Activated naive CD8-positive, alpha-beta T cell treated with anti-CD3 and anti-CD28 coated beads for 36 hours (primary cell): ENCODE measurements at regions not wholly inside any gene's neighbourhood (a gene's known extent, or its start where the extent isn't known, plus 50 kb on each side); places are given as distances from the start of the nearest gene placed in this dataset.

ENCODE experiments used
- DNase-seq: peaks from one replicate; pipeline ENCODE4 v3.0.0; 2021
- H3K27ac Mint-ChIP-seq: one replicate; pipeline ENCODE4 v1.8.0; 2022; ENCODE audit warnings: mild to moderate bottlenecking, moderate library complexity, mixed read lengths
- H3K27me3 Mint-ChIP-seq: one replicate; pipeline ENCODE4 v1.8.0; 2022; ENCODE audit warnings: mild to moderate bottlenecking, mixed read lengths
- H3K36me3 Mint-ChIP-seq: one replicate; pipeline ENCODE4 v1.8.0; 2021; ENCODE audit warnings: mild to moderate bottlenecking, mixed read lengths
- H3K4me1 Mint-ChIP-seq: one replicate; pipeline ENCODE4 v1.8.0; 2021; ENCODE audit warnings: mixed read lengths
- H3K4me3 Mint-ChIP-seq: one replicate; pipeline ENCODE4 v1.8.0; 2022; ENCODE audit warnings: mild to moderate bottlenecking, moderate library complexity, mixed read lengths
- H3K9me3 Mint-ChIP-seq: one replicate; pipeline ENCODE4 v1.8.0; 2022; ENCODE audit warnings: mixed read lengths

DNA sequence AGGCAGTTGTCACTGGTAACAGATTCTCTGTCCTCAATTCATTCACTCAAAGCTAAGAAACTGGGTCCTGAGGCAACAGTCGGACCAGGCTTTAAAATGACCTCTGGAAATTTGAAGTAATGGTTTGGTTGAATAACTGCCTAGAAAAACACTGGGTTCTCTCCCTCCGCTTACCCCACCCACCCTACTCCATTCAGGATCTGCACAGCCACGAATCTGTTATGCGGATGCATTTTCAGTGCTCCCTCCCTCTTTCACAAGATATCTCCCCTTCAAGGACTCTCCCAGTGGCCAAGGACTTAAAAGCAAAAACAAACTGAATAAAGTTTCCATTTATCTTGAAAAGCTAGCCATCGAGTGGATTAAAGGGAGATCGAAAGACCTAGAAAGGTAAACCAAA lies 260.2 kb upstream of the ANKRD55 start:
- Mint-ChIP-seq H3K9me3 (no peaks in the 10 kb centered on the region), H3K4me1 (peaks cover 3% of the 10 kb centered on the region), H3K36me3 (no peaks in the 10 kb centered on the region), H3K4me3 (no peak overlapping the region), H3K27ac (no peak overlapping the region), H3K27me3 (no peaks in the 10 kb centered on the region)
- DNase-seq, result no peak

DNA sequence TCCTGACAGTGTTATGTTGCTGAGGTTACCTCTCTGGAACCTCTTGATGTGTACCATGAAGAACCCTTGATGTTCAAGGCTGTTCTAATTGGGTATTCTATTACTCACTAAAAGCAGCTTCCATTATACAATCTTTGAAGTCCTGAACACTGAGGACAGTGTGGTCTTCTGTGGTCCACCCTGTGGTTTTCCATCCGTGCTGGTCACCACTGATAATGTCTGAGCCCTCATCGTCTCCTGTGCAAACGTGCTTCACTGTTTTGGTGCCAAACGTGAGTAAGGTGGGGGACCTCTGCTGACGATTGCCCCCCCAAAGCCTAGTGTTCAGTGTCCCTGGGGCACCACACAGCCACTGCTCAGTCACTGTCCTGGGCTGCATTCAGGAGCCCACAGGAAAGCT lies 259.7 kb upstream of the ANKRD55 start:
- Mint-ChIP-seq H3K4me1 (peaks cover 3% of the 10 kb centered on the region), H3K27ac (no peak overlapping the region), H3K9me3 (no peaks in the 10 kb centered on the region)

DNA sequence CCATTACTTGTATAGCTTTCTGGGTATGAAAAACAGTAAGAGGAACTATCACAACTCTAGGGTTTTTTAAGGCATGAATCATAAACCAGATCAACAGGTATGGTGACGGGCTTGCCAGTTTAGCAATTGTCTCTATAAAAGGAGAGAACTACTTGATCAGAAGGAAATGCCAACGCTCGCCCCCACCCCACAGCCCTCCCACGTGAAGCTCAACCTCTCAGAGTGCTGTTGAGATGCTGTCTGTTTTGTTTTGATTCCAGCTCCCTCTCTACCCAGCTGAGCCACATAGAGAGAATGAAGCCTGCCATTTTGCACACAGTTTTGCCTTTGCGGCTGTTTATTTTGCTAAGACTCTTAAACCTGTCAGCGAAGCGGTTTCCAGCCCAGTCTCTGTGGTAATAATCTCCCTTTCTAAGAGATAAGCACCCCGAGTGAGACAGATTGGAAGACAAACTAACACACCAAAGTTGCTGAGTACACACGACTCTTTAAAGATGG lies 257.9 kb upstream of the ANKRD55 start:
- H3K36me3 Mint-ChIP-seq, result no peaks in the 10 kb centered on the region
- no peak overlapping the region for H3K4me3 Mint-ChIP-seq
- H3K27ac Mint-ChIP-seq, result no peak overlapping the region
- H3K4me1 Mint-ChIP-seq, result peaks cover 3% of the 10 kb centered on the region
- H3K9me3 Mint-ChIP-seq, result peaks cover 4% of the 10 kb centered on the region
- no peaks in the 10 kb centered on the region for H3K27me3 Mint-ChIP-seq
- no peak for DNase-seq

More for the DNA sequence above, 259.7 kb upstream of the ANKRD55 start:
- no peak for DNase-seq
- no peaks in the 10 kb centered on the region for H3K36me3 Mint-ChIP-seq
- H3K27me3 Mint-ChIP-seq, result no peaks in the 10 kb centered on the region
- H3K4me3 Mint-ChIP-seq, result no peak overlapping the region

DNA sequence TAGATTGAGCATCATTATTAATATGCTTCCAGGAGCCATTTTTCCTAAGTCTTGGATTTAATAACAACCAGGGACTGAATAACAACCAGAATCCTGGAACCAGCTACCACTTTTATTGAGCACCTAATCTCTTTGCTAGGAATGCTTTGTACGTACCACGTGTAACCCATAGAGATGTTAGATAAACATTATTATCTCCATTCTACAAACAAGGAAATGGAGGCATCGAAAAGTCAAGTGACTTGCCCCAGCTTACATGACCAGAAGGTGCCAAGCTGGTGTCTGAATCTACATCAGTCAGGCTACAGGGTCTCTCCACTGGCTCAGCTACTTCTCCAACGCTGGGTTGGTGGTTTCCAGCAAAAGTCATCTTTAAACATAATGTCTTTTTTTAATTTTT lies 256.1 kb upstream of the ANKRD55 start:
- Mint-ChIP-seq H3K4me1 (peaks cover 3% of the 10 kb centered on the region), H3K4me3 (no peak overlapping the region), H3K9me3 (peaks cover 4% of the 10 kb centered on the region), H3K27me3 (peaks cover under 1% of the 10 kb centered on the region), H3K27ac (no peak overlapping the region), H3K36me3 (no peaks in the 10 kb centered on the region)
- no peak for DNase-seq

DNA sequence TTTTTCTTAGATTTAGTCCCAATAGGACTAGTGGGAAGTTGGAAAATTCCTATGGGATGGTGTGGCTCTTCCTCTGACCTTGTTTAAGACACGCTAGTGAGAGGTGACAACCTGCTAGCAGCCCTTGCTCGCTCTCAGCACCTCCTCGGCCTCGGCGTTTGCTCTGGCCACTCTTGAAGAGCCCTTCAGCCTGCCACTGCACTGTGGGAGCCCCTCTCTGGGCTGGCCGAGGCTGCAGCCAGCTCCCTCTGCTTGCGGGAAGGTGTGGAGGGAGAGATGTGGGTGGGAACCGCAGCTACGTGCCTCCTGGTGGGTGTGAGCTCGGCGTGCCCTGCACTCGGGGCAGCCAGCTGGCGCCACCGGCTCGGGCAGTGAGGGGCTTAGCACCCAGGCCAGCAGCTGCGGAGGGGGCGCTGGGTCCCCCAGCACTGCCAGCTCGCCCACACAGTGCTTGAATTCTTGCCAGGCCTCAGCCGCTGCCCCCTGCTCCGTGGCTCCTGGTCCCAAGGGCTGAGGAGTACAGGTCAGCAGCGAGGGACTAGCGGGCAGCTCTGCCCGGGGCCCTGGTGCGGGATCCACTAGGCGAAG lies 254.5 kb upstream of the ANKRD55 start:
- Mint-ChIP-seq H3K27me3 (peaks cover 9% of the 10 kb centered on the region), H3K4me3 (no peak overlapping the region), H3K36me3 (no peaks in the 10 kb centered on the region), H3K4me1 (peaks cover 3% of the 10 kb centered on the region), H3K9me3 (peaks cover 4% of the 10 kb centered on the region), H3K27ac (no peak overlapping the region)
- no peak for DNase-seq

DNA sequence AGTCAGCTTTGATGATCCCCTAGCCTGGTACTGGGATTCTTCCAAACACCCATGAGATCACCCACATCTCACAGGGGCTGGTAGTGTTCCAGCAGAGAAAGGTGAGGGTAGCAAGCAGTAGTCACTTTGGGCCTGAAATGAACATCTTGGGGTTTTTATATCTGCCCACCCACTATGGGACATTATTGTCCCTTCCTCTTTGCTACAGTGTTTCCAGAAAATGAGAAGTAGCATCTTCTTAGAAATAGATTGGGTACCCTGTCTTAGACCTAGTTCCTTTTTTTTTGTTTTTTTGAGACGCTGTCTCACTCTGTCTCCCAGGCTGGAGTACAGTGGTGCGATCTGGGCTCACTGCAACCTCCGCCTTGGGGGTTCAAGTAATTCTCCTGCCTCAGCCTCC lies 249.2 kb upstream of the ANKRD55 start:
- Mint-ChIP-seq H3K9me3 (peaks cover 4% of the 10 kb centered on the region), H3K27me3 (peaks cover 28% of the 10 kb centered on the region), H3K27ac (peak overlapping the region; percentile 70), H3K36me3 (no peaks in the 10 kb centered on the region), H3K4me1 (peaks cover 21% of the 10 kb centered on the region), H3K4me3 (no peak overlapping the region)
- no peak for DNase-seq

DNA sequence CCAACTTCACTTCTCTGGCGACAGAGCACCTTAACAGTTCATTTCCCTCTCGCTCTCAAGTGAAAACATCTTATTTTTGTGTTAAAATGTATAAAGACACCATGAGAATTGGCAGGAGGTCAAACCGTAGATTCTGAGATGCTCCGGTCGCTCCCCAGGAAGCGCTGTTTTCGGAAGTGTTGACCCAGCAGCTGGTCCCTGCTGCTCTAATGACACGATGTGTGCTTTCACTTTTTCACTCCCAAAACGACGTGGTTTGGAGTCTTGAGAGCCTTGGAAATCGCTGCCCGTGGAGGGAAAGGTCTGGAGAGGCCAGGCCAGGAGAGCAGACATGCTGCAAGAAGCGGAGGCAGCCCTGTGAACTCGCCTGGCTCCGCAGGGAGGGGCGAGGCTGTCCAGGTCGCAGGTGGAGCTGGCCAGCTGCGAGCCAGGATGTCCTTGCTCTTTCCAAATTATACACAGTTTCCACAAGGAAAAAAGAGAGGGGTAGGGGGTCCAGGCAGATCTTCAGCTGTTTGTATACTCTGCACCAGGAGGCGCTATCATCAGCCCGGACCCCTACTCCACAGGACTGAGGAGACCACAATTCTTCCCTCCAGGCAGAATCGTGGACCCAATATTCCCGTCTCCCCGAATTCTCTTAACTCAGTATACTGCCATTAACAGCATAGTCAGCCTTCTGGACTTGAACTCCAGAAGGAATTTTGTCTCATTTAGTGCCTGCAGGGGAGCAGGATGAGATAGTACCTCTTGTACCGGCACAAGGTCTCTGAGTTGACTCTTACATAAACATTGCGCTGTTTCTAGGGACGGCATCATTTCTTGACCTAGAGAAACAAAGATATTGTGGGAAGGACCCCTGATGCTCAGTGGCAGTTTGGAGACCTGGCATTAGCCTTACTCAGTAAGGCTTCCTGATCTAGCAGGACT lies 248.6 kb upstream of the ANKRD55 start:
- H3K4me3 Mint-ChIP-seq, result peak overlapping the region; percentile 78
- DNase-seq, result no peak
- H3K9me3 Mint-ChIP-seq, result peaks cover 3% of the 10 kb centered on the region
- H3K27me3 Mint-ChIP-seq, result peaks cover 28% of the 10 kb centered on the region
- H3K27ac Mint-ChIP-seq, result peak overlapping the region; percentile 70
- peaks cover 21% of the 10 kb centered on the region for H3K4me1 Mint-ChIP-seq
- H3K36me3 Mint-ChIP-seq, result no peaks in the 10 kb centered on the region

DNA sequence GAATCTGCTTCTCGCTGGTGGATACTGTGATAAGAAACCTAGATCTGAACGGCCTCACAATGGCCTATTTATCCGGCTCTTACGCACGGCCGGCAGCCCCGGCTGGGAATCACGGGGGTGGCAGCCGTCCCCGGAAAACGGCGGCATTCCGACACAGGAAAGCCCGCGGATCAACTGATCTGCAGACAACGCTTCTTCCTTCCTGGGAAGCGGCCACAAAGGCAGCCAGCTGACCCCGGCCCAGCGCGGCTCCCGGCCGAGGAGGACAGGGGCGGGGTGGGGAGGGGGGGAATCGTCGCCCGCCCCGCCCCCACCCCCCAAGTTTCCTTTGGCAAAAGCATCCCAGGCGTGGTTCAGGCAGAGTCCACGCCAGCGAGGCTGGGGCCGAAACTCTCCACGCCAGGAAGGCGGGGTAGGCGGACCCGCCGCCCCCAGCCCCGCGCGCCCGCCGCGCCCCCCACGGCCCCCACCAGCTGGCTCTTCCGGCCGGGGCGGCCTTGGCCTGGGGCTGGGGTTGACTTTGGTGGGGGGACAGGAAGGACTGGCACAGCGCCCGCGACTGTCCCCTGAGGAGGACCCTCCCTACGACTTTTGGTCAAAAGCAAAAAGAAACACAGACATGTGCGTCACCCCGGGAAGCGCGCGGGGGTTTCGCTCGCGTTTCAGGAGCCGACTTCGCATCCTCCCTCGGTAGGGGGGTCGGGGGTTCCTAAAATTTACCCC lies 247.7 kb upstream of the ANKRD55 start:
- Mint-ChIP-seq H3K27ac (peak overlapping the region; percentile 70), H3K27me3 (peaks cover 28% of the 10 kb centered on the region), H3K9me3 (no peaks in the 10 kb centered on the region), H3K36me3 (no peaks in the 10 kb centered on the region), H3K4me1 (peaks cover 21% of the 10 kb centered on the region), H3K4me3 (peak overlapping the region; percentile 78)
- DNase-seq, result peak; percentile 15

DNA sequence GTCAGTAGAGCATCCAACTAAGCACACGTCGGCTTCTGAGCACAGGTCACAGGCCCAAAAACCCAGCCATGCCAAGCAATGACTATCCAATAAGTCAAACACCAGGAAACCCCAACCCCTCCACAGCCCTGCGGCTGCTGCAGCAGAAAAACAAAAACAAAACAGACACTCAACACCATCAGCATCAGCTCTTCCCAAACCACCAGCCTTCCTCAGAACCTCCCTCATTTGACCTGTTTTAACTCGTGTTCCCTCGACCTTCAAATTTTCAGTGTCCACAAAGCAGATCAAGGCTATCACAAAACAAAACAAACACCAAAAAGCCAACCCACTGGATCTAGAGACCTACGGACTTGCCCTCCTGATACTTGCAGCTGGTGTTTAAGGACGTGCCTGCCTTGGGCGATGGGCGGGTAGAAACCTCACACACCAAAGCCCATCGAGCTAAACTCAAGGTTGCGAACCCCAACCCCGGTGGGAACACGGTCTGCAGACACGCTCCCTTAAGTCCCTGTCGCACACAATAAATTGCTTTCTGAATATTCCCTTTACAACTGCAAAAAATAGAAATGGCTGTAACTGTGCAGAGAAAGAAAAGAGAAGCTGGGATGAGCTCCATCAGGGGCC lies 247.1 kb upstream of the ANKRD55 start:
- H3K4me3 Mint-ChIP-seq, result peak overlapping the region; percentile 65
- peaks cover 21% of the 10 kb centered on the region for H3K4me1 Mint-ChIP-seq
- peaks cover 28% of the 10 kb centered on the region for H3K27me3 Mint-ChIP-seq
- H3K9me3 Mint-ChIP-seq, result no peaks in the 10 kb centered on the region
- H3K36me3 Mint-ChIP-seq, result no peaks in the 10 kb centered on the region
- H3K27ac Mint-ChIP-seq, result peak overlapping the region; percentile 44
- DNase-seq, result no peak

DNA sequence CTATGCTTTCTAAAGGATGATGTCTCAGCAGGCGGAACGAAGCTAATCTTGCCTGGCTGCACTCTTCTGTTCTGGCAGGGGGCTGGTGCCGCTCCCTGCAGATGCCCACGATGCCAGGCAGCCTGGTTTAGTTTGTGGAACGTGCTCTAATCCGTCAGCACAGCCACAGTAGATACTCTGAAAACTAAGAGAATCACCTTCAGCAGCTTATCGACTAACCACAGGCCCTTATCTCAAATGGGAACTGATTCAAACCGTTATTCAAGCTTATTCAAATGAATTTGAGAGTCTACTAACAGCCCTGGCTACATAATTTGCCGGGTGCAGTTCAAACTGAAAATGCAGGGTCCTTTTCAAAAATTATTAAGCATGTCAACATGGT lies 246.6 kb upstream of the ANKRD55 start:
- DNase-seq, result no peak
- Mint-ChIP-seq H3K4me1 (peaks cover 21% of the 10 kb centered on the region), H3K27ac (no peak overlapping the region), H3K36me3 (no peaks in the 10 kb centered on the region), H3K9me3 (no peaks in the 10 kb centered on the region), H3K27me3 (peaks cover 28% of the 10 kb centered on the region), H3K4me3 (peak overlapping the region; percentile 65)

DNA sequence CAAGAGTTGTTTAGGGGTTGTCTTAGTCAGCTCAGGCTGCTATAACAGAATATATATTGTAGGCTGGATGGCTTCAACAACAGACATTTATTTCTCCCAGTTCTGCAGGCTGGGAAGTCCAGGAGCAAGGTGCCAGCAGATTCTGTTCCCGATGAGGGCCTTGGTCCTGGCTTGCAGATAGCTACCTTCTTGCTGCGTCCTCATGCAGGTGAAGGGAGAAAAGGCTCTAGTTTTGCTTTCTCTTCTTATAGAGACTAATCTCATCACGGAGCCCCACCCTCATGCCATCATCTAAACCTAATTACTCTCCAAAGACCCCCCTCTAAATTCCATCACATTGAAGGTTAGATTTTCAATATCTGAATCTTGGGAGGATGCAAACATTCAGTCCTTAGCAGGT lies 246.0 kb upstream of the ANKRD55 start:
- peaks cover 21% of the 10 kb centered on the region for H3K4me1 Mint-ChIP-seq
- H3K27ac Mint-ChIP-seq, result no peak overlapping the region
- no peak overlapping the region for H3K4me3 Mint-ChIP-seq
- H3K27me3 Mint-ChIP-seq, result peaks cover 26% of the 10 kb centered on the region
- DNase-seq, result no peak
- H3K36me3 Mint-ChIP-seq, result no peaks in the 10 kb centered on the region
- no peaks in the 10 kb centered on the region for H3K9me3 Mint-ChIP-seq

DNA sequence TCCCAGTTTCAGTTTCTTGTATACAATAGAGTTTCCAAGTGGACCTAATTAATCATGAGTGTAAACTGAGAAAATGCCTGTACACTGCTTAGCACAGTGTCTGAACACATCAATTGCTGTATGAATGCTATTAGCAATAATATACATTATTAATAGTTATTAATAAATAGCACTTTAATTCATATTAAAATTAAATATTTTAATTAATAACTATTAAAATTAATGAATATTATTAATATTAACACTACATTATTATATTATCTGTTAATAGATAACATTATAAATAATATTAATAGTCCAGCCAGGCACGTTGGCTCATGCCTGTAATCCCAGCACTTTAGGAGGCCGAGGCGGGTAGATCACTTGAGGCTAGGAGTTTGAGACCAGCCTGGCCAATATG lies 244.9 kb upstream of the ANKRD55 start:
- Mint-ChIP-seq H3K4me3 (no peak overlapping the region), H3K36me3 (no peaks in the 10 kb centered on the region), H3K9me3 (no peaks in the 10 kb centered on the region), H3K4me1 (peaks cover 21% of the 10 kb centered on the region), H3K27me3 (peaks cover 23% of the 10 kb centered on the region), H3K27ac (no peak overlapping the region)
- DNase-seq, result no peak

DNA sequence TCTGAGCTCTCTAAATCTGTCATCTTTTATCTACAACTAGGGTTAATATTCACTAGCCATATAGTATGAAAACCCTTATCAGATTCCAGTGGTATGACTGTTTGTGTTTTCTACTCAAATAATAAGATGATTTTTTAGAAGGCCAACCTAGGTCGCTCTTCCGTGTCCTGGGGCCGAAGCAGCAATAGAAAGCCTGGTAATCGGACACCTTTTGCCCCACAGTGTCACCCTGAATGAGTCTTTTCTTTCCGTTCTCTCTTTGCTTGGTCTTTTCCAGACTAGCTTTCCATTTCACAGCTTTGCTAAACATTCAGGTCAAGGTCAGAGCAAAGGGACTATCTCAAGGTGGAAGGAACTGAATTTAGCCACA lies 243.3 kb upstream of the ANKRD55 start:
- H3K4me3 Mint-ChIP-seq, result no peak overlapping the region
- H3K27me3 Mint-ChIP-seq, result peaks cover 8% of the 10 kb centered on the region
- peaks cover 13% of the 10 kb centered on the region for H3K4me1 Mint-ChIP-seq
- no peak overlapping the region for H3K27ac Mint-ChIP-seq
- no peak for DNase-seq
- no peaks in the 10 kb centered on the region for H3K36me3 Mint-ChIP-seq
- H3K9me3 Mint-ChIP-seq, result no peaks in the 10 kb centered on the region

DNA sequence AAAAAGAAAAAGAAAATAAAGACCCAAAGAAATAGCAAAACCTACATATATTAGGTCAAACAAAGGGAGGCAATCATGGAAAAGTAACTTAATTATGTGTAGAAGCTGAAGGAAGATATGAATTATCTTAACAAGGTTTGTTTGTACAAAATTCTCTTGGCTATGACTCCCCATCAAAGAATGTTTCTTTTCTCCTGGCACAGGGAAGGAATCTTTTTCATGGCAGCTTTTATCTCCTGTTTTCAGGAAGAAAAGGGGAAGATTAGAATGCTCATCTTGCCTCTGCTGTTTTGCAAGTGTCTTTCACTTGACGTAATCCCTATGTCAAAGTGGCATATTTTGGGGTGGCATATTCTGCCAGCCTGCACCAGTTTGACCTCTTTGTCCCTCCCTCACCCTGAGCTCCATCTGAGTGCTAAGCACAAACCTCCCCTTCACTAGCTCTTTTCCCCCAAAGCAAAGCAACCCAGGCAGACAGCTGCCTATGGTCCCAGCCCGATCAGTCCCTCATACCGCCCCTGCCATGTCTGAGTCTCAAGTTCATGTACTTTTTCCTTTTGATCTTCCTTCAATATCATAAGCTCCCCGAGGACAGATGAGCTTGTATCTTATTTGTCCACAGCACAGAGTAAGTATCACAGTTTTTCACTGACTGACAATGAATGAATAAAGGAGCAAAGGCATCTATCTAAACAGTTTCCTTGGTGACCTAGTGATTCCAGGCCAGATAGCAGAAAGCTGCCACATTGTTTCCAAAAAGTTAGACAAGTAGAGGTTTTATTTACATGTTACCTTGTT lies 242.8 kb upstream of the ANKRD55 start:
- no peak for DNase-seq
- Mint-ChIP-seq H3K4me1 (peaks cover 11% of the 10 kb centered on the region), H3K4me3 (no peak overlapping the region), H3K9me3 (no peaks in the 10 kb centered on the region), H3K27me3 (peaks cover 7% of the 10 kb centered on the region), H3K36me3 (no peaks in the 10 kb centered on the region), H3K27ac (no peak overlapping the region)
